Epidermal melanocyte (primary cell): ENCODE measurements at regions not wholly inside any gene's neighbourhood (a gene's known extent, or its start where the extent isn't known, plus 50 kb on each side); places are given as distances from the start of the nearest gene placed in this dataset.

Source experiments
- DNase-seq: peaks from one replicate; pipeline ENCODE4 v3.0.0; 2011; ENCODE audit warnings: low spot score; ENCODE audit not compliant: insufficient read length

- DNase-seq: no peak
Measured at GRCh38 chr7:131899271-131900030, 343.0 kb upstream of the PODXL start.

DNA sequence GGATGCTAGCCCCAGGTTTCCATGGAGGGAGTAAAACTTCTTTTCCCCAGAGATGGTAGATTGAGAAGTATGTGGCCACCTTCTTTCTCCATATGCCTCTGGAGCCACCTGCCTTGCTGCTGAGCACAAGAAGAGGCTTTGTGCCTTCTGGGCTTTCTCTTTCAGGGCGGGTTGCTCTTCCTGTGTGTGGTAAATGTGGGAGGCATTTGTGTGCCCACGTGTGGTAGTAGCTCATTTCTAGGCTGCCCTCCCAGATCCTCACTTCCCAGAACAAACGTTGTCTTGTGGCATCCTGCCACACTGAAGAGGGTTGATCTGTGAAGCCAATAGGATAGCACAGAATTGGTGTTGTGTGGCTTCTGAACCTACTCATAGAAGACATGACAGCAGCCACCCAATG, 342.0 kb upstream of the PODXL start:
- DNase-seq: no peak

DNA sequence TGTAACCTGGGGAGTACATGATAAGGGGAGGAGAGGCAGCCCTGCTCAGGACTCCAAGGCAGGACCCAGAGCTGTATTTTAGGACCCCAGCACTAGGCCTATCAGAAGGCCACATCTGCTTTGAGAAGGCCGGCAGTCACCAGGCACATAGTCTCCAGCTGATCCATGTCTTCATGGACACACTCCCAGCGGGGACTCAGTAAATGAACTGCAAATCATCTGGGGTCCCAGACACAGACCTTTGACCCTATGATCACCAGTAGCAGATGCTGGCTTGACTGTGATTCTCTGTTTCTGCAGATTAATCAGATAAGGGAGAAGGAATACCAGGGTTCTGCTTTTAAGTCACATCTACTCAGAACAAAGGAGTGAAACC, 341.4 kb upstream of the PODXL start:
- no peak for DNase-seq

GRCh38 chr7:131897016-131897789, 340.8 kb upstream of the PODXL start:
- no peak for DNase-seq

- DNase-seq: no peak
Measured at GRCh38 chr7:131896165-131896863, 339.9 kb upstream of the PODXL start.

- no peak for DNase-seq
Measured at GRCh38 chr7:131895541-131896164, 339.2 kb upstream of the PODXL start.

GRCh38 chr7:131893631-131894340, 337.4 kb upstream of the PODXL start:
- DNase-seq: no peak

GRCh38 chr7:131890176-131890575, 333.7 kb upstream of the PODXL start:
- DNase-seq: no peak

DNA sequence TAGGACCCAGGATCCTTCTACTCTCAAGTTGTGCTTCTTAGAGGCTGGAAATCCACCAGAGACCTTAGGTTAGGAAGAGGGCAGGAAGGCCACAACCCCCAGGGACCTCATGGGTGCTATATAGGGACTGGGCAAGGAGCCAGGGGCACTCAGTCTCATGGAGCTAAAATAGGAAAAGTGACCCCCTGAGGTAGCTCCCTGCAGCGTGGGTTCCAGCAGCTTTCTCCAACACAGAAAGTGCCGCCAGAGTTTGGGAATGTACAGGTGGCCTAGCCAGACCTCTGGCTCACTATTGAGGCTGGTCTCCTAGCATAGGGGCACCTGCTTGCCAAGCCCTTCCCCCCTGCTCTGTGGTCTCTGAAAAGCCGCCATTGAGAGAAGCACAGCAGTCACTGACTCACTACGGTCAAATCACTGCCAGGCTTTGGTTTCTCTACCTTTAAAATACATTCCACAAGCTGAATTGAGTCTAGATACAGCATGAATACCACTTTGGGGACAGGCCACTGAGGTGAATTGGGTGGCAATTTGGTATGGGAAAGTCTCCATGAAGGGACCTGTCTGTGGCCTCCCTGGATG, 333.2 kb upstream of the PODXL start:
- DNase-seq: no peak

GRCh38 chr7:131883769-131884168, 327.3 kb upstream of the PODXL start:
- no peak for DNase-seq

DNA sequence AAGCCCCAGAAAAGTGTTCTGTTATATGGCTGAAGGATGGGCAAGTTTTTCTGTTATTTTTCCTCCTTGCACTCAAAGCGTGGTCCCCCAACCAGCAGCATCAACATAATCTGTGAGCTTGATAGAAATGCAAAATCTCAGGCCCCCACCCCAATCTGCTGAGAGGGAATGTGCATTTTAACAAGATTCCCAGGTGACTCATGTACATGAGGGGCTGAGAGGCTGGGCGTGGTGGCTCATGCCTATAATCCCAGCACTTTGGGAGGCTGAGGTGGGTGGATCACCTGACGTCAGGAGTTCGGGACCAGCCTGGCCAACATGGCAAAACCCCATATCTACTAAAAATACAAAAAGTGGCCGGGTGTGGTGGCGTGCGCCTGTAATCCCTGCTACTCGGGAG, 326.8 kb upstream of the PODXL start:
- DNase-seq: no peak

GRCh38 chr7:131882321-131882720, 325.9 kb upstream of the PODXL start:
- no peak for DNase-seq

DNA sequence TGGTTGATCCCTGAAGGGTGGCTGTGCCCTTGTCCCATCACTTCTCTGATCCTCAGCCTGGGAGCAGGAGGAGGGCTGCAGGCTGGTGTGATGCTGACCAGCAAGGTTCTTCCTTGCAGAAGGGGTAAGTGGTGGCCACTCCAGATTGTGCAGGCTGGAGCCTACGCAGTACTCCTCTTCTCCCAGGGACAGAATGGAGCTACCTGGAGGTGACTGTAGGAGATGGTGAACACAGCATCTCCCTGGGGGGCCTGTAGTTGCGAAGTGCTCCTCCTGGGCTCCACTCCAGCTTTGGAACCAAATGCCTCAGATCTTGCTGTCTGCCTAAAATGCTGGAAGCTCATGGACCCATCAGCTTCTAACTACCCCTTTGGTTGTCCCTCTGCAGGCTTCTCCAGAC, 323.6 kb upstream of the PODXL start:
- DNase-seq: no peak

- DNase-seq: no peak
Measured at GRCh38 chr7:131879424-131879823, 323.0 kb upstream of the PODXL start.

DNA sequence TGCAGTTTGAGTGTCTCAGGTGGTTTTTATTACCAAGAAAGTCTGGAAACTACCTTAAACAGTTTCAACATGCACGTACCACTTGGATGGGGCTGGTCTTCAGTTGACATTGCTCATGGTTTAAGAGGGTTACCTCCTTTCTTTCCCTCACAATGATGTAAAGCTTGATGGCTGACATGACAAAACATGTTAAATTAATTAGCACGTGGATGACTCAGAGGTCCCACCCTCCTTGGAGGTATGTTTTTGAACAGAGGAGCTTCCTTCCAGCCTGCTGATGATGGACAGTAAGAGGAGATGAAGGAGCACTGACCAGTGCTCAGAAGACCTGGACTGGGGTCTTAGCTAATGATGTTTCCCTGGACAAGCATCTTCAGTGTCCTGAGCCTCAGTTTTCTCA, 322.3 kb upstream of the PODXL start:
- no peak for DNase-seq

- no peak for DNase-seq
Measured at GRCh38 chr7:131873581-131873980, 317.2 kb upstream of the PODXL start.

DNA sequence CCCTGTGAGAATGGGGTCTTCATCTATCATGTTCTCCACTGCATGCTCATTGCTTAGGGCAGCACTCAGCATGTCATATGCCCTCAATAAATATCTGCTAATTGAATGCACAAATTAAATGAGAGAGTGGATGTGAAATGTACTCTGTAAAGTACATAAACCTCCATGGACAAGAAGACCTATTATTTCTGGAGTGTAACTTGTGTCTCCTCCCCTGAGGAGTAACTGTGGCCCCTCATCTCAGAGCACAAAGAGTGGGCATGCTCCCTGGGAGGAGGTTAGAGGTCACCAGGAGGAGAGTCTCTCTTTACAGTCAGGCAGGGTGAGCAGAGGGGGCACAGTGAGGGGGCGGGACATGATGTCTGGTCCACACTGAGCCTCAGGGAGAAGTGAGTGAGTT, 313.6 kb upstream of the PODXL start:
- no peak for DNase-seq

DNA sequence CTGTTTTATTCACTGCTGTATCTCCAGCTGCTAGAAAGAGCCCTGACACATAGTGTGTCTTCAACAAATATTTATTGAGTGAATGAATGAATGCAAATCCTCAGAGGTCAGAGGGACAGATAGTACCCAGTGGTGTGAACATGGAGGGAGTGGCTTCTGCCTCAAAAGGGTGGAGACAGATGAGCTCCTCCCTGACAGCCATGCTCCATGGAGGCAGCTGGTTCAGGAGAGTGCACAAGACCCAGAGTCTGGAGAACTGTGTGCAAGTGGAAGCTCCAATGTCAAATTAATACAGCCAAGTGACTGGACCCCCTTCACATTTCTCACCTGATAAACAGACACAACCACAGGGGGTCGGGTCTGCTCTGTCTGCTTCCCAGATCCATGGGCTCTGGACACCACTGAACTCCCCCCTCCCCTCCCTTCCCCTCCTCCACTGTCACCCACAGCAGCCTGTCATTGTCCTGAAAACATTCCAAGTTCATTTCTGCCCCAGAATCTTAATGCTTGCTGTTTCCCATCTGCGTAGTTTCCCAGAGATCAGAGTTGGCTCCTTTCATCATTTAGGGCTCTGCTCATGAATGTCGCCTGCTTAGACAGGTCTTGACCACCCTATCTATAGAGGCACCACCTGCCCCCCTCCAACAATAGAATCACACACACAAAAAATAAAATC, 312.9 kb upstream of the PODXL start:
- DNase-seq: no peak

DNA sequence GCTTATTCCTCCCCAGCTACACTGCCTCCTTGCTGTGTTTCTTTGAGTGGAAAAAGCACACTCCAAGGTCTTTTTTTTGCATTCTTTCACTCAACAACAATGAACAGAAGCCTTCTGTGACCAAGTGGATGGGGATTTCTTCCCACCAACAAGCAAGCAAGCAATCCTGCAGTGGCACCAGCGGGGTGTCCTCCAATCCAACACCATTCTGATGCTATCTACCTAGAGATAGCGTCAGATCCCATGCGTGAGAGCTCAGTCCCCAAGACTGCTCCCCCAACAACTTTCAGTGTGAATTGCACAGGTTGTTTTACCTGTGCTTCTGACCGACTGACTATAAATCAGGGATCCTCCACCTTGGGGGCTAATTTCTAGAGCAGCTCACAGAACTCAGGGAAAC, 311.0 kb upstream of the PODXL start:
- DNase-seq: no peak

DNA sequence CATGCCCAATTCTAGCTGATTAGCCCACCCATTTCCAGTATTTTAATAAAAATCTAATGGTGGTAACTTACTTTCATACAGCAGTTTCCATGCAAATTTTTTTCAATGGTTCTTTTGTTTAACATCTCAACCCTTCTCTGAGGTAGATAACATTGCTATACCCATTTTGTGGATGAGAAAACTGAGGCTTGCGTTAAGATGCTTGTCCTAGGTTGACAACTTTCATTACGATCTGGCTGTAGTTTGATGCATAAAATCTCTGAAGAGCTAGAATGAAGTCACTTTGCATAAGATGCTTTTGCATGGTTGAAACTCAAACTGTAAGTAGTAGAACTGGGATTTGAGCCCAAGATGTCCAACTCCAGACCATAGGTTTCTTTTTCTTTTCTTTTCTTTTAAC, 309.5 kb upstream of the PODXL start:
- DNase-seq: no peak
